HG03175 (cell line): ENCODE measurements at regions not wholly inside any gene's neighbourhood (a gene's known extent, or its start where the extent isn't known, plus 50 kb on each side); places are given as distances from the start of the nearest gene placed in this dataset.
"Not testable (repeated sequence)": the region's sequence is repeated elsewhere in the genome, so short reads cannot be mapped to it uniquely, and the experiment has no call there.

Source experiments
- ATAC-seq: cut with Tn5 transposase; IDR thresholded peaks from one replicate; pipeline ENCODE4 v1.9.1; 2021; ENCODE audit warnings: mild to moderate bottlenecking, moderate library complexity; ENCODE audit not compliant: unreplicated experiment

- no peak for ATAC-seq
Measured at GRCh38 chr6:2611092-2611491, 139.6 kb downstream of the MYLK4 start.

- ATAC-seq: no peak
Measured at GRCh38 chr6:2608503-2608902, 142.2 kb downstream of the MYLK4 start.

- no peak for ATAC-seq
Measured at GRCh38 chr6:2600363-2600762, 150.4 kb downstream of the MYLK4 start.

- ATAC-seq: no peak
Measured at GRCh38 chr6:2599817-2600216, 150.9 kb downstream of the MYLK4 start.

GRCh38 chr6:2598867-2599266 lies 151.9 kb downstream of the MYLK4 start:
- no peak for ATAC-seq

- ATAC-seq: no peak
Measured at GRCh38 chr6:2597991-2598390, 152.7 kb downstream of the MYLK4 start.

- not testable (repeated sequence) for ATAC-seq
Measured at GRCh38 chr6:2597457-2597856, 153.3 kb downstream of the MYLK4 start.

- no peak for ATAC-seq
Measured at GRCh38 chr6:2596222-2596621, 154.5 kb downstream of the MYLK4 start.

GRCh38 chr6:2594868-2595267 lies 155.9 kb downstream of the MYLK4 start:
- no peak for ATAC-seq

GRCh38 chr6:2593167-2593566 lies 157.6 kb downstream of the MYLK4 start:
- no peak for ATAC-seq

- no peak for ATAC-seq
Measured at GRCh38 chr6:2589171-2589661, 161.5 kb downstream of the MYLK4 start.

- ATAC-seq: no peak
Measured at GRCh38 chr6:2583459-2583858, 167.3 kb downstream of the MYLK4 start.

GRCh38 chr6:2582268-2582667 lies 168.5 kb downstream of the MYLK4 start:
- no peak for ATAC-seq

- no peak for ATAC-seq
Measured at GRCh38 chr6:2581611-2582010, 169.1 kb downstream of the MYLK4 start.

GRCh38 chr6:2581011-2581410 lies 169.7 kb downstream of the MYLK4 start:
- ATAC-seq: no peak

GRCh38 chr6:2579804-2580570 lies 170.7 kb downstream of the MYLK4 start:
- ATAC-seq: no peak

GRCh38 chr6:2579241-2579761 lies 171.4 kb downstream of the MYLK4 start:
- no peak for ATAC-seq

GRCh38 chr6:2578767-2579166 lies 172.0 kb downstream of the MYLK4 start:
- ATAC-seq: no peak

- no peak for ATAC-seq
Measured at GRCh38 chr6:2576499-2576898, 174.2 kb downstream of the MYLK4 start.

- ATAC-seq: no peak
Measured at GRCh38 chr6:2575236-2575635, 175.5 kb downstream of the MYLK4 start.

- ATAC-seq: not testable (repeated sequence)
Measured at GRCh38 chr6:2569420-2569819, 181.3 kb downstream of the MYLK4 start.

GRCh38 chr6:2566048-2566447 lies 184.7 kb downstream of the MYLK4 start:
- no peak for ATAC-seq

- no peak for ATAC-seq
Measured at GRCh38 chr6:2565499-2565898, 185.2 kb downstream of the MYLK4 start.
